Uterus (tissue), 2 donors: ENCODE measurements at regions not wholly inside any gene's neighbourhood (a gene's known extent, or its start where the extent isn't known, plus 50 kb on each side); places are given as distances from the start of the nearest gene placed in this dataset.

Source experiments
- POLR2A ChIP-seq, 2 donors: fragments of 450-650 bp; IDR thresholded peaks; one replicate each; pipeline ENCODE4 v1.6.1; 2016; ENCODE audit warnings: antibody characterized with exemption in 2 of 2, mild to moderate bottlenecking in 1 of 2, moderate library complexity in 1 of 2
- TF ChIP-seq, protein P1 (sequence below), 4 experiments: fragments of 200-600 bp in 2 of 4; fragments of 450-650 bp in 2 of 4; sonication (generic) in 2 of 4; IDR thresholded peaks; one replicate each; pipeline ENCODE4 v1.5.1; 2016 to 2019; ENCODE audit warnings: antibody characterized with exemption in 4 of 4, mild to moderate bottlenecking in 2 of 4, moderate library complexity in 1 of 4

DNA sequence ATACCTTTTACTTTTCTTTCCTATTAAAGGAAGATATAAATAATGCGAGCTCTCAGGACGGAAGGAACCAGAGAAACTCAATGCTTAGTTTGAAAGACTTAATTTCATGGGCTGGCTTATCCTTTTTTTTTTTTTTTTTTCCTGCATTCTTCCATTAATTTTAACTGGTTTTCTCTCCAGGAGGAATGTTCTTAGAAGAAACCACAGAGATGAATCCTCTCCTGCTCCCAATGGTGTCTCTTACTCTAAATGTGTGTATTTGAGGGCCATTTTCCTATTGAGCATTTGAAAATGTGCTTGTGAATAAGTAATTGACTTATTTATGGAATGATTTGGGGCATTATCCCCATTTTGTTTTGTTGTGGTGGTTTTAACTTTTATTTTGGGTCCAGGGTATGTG, 494.9 kb downstream of the FOXO1 start:
- TF ChIP-seq, protein P1, sequence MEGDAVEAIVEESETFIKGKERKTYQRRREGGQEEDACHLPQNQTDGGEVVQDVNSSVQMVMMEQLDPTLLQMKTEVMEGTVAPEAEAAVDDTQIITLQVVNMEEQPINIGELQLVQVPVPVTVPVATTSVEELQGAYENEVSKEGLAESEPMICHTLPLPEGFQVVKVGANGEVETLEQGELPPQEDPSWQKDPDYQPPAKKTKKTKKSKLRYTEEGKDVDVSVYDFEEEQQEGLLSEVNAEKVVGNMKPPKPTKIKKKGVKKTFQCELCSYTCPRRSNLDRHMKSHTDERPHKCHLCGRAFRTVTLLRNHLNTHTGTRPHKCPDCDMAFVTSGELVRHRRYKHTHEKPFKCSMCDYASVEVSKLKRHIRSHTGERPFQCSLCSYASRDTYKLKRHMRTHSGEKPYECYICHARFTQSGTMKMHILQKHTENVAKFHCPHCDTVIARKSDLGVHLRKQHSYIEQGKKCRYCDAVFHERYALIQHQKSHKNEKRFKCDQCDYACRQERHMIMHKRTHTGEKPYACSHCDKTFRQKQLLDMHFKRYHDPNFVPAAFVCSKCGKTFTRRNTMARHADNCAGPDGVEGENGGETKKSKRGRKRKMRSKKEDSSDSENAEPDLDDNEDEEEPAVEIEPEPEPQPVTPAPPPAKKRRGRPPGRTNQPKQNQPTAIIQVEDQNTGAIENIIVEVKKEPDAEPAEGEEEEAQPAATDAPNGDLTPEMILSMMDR (IDR thresholded peaks at IDR 0.05): no peak
- no peak for TF ChIP-seq POLR2A (IDR thresholded peaks at IDR 0.05)
